Liver (tissue), 7 donors: ENCODE measurements at regions not wholly inside any gene's neighbourhood (a gene's known extent, or its start where the extent isn't known, plus 50 kb on each side); places are given as distances from the start of the nearest gene placed in this dataset.

Experiments
- DNase-seq: peaks from one replicate; pipeline ENCODE4 v3.0.0-alpha.2; 2017; ENCODE audit warnings: low spot score
- H3K27ac ChIP-seq, 2 donors: one replicate each; pipeline ENCODE4 v1.7.0; 2013; ENCODE audit warnings: inconsistent platforms in 2 of 2, low read length in 2 of 2, control low read depth in 1 of 2, low read depth in 1 of 2, mild to moderate bottlenecking in 1 of 2
- H3K27me3 ChIP-seq, 4 donors: one replicate each; pipeline versions ENCODE4 v1.6.1 to v1.7.0; 2013; ENCODE audit warnings: low read length in 3 of 4, inconsistent platforms in 1 of 4, mild to moderate bottlenecking in 1 of 4, moderate library complexity in 1 of 4; ENCODE audit not compliant: control insufficient read depth in 4 of 4, insufficient read depth in 4 of 4
- H3K36me3 ChIP-seq, 4 donors: one replicate each; pipeline versions ENCODE4 v1.6.1 to v1.7.0; 2013; ENCODE audit warnings: low read length in 3 of 4, mild to moderate bottlenecking in 3 of 4, low read depth in 1 of 4, moderate library complexity in 1 of 4; ENCODE audit not compliant: control insufficient read depth in 4 of 4, insufficient read depth in 3 of 4
- H3K4me1 ChIP-seq, 4 donors: one replicate each; pipeline versions ENCODE4 v1.6.1 to v1.7.0; 2013; ENCODE audit warnings: low read length in 3 of 4, mild to moderate bottlenecking in 3 of 4, moderate library complexity in 1 of 4; ENCODE audit not compliant: control insufficient read depth in 4 of 4, insufficient read depth in 4 of 4
- H3K4me3 ChIP-seq, 3 donors: one replicate each; pipeline versions ENCODE4 v1.6.1 to v1.7.0; 2013; ENCODE audit warnings: low read length in 3 of 3, control low read depth in 1 of 3, low read depth in 1 of 3, mild to moderate bottlenecking in 1 of 3
- H3K9ac ChIP-seq, 2 donors: one replicate each; pipeline ENCODE4 v1.7.0; 2013; ENCODE audit warnings: low read length in 2 of 2, mild to moderate bottlenecking in 2 of 2, moderate library complexity in 2 of 2, control low read depth in 1 of 2, low read depth in 1 of 2
- H3K9me3 ChIP-seq, 4 donors: one replicate each; pipeline versions ENCODE4 v1.6.1 to v1.7.0; 2013; ENCODE audit warnings: low read length in 3 of 4; ENCODE audit not compliant: control insufficient read depth in 4 of 4
- FOXA2 ChIP-seq: IDR thresholded peaks from 2 replicates; pipeline ENCODE4 v1.6.1; 2016; ENCODE audit warnings: antibody characterized with exemption
- GABPA ChIP-seq, 2 donors: IDR thresholded peaks in 1 of 2; conservative IDR thresholded peaks in 1 of 2; 2 replicates each; pipeline ENCODE4 v1.6.1; 2016; ENCODE audit warnings: antibody characterized with exemption in 2 of 2, mild to moderate bottlenecking in 1 of 2, moderate library complexity in 1 of 2
- HNF4G ChIP-seq: IDR thresholded peaks from 2 replicates; pipeline ENCODE4 v1.6.1; 2016; ENCODE audit warnings: antibody characterized with exemption
- JUND ChIP-seq, 2 donors: IDR thresholded peaks; 2 replicates each; pipeline ENCODE4 v1.6.1; 2016; ENCODE audit warnings: antibody characterized with exemption in 2 of 2
- REST ChIP-seq: IDR thresholded peaks from 2 replicates; pipeline ENCODE4 v1.6.1; 2016; ENCODE audit warnings: antibody characterized with exemption, mild to moderate bottlenecking
- SP1 ChIP-seq: IDR thresholded peaks from 2 replicates; pipeline ENCODE4 v1.6.1; 2018; ENCODE audit warnings: antibody characterized with exemption, mild to moderate bottlenecking
- WGBS: extraction: QIAGEN DNeasy Blood & Tissue Kit; methylation state at CpG from one replicate; pipeline ENCODE4 v1.1.7; 2013; 5-methylcytosine and 5-hydroxymethylcytosine counted together
- TF ChIP-seq, protein P1 (sequence below): IDR thresholded peaks from 2 replicates; pipeline ENCODE4 v1.6.1; 2016; ENCODE audit warnings: antibody characterized with exemption
- TF ChIP-seq, protein P2 (sequence below): IDR thresholded peaks from 2 replicates; pipeline ENCODE4 v1.6.1; 2016; ENCODE audit warnings: antibody characterized with exemption
- donor health status: healthy.
- donor health status: healthy.
- donor health status: healthy.
- donor health status: healthy.

DNA sequence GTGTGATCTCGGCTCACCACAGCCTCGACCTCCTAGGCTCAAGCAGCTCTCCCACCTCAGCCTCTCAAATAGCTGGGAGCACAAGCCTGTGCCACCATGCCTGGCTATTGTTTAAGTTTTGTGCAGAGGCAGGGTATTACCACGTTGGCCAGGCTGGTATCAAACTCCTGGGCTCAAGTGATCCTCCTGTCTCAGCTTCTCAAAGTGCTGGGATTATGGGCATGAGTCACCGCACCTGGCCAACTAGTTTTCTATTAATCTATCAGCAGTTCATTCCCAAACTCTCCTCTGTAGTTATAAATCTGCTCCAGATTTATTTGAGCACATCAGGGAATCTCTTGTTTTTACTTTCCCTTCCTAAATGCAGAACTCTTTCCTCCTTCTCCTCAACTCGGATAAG is 443.8 kb downstream of the PRDM2 start:
- H3K9me3 ChIP-seq, result no peaks in the 10 kb centered on the region
- no peaks in the 10 kb centered on the region for H3K4me1 ChIP-seq
- 72% methylated on average over 5 of the region's 5 CpGs for WGBS
- H3K36me3 ChIP-seq, result no peaks in the 10 kb centered on the region
- no peak overlapping the region for H3K9ac ChIP-seq
- no peak overlapping the region for H3K27ac ChIP-seq
- H3K27me3 ChIP-seq, result peaks cover 0 to 4% (median 1%) of the 10 kb centered on the region in 4 donors
- DNase-seq, result no peak
- no peak overlapping the region for H3K4me3 ChIP-seq
- TF ChIP-seq, protein P1, sequence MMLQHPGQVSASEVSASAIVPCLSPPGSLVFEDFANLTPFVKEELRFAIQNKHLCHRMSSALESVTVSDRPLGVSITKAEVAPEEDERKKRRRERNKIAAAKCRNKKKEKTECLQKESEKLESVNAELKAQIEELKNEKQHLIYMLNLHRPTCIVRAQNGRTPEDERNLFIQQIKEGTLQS, result no peak

GRCh38 chr1:14148526-14148925 is 448.5 kb downstream of the PRDM2 start:
- TF ChIP-seq SP1, result no peak
- Histone ChIP-seq H3K27me3 (peaks cover 0 to 4% (median under 1%) of the 10 kb centered on the region in 4 donors), H3K4me1 (no peaks in the 10 kb centered on the region), H3K9ac (no peak overlapping the region), H3K4me3 (no peak overlapping the region), H3K9me3 (no peaks in the 10 kb centered on the region), H3K27ac (no peak overlapping the region), H3K36me3 (no peaks in the 10 kb centered on the region)
- 67% methylated on average over 2 of the region's 2 CpGs for WGBS
- no peak for DNase-seq

GRCh38 chr1:14149431-14149830 is 449.1 kb upstream of the KAZN start:
- TF ChIP-seq, protein P2, sequence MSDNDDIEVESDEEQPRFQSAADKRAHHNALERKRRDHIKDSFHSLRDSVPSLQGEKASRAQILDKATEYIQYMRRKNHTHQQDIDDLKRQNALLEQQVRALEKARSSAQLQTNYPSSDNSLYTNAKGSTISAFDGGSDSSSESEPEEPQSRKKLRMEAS, result no peak
- no peak for TF ChIP-seq FOXA2
- no peak for TF ChIP-seq HNF4G
- no peak for TF ChIP-seq REST
- TF ChIP-seq, protein P1, result no peak
- DNase-seq, result no peak
- WGBS, result 78% methylated on average over 7 of the region's 7 CpGs
- H3K9me3 ChIP-seq, result peaks cover 0 to 2% (median 0%) of the 10 kb centered on the region in 4 donors
- H3K27me3 ChIP-seq, result peaks cover 0 to 2% (median 0%) of the 10 kb centered on the region in 4 donors
- H3K36me3 ChIP-seq, result no peaks in the 10 kb centered on the region
- no peak overlapping the region for H3K9ac ChIP-seq
- no peak overlapping the region for H3K27ac ChIP-seq
- no peaks in the 10 kb centered on the region for H3K4me1 ChIP-seq
- H3K4me3 ChIP-seq, result no peak overlapping the region

- peaks cover 0 to 12% (median 2%) of the 10 kb centered on the region in 4 donors for H3K9me3 ChIP-seq
Measured at GRCh38 chr1:14156543-14156942, 441.9 kb upstream of the KAZN start.

More at GRCh38 chr1:14156543-14156942, 441.9 kb upstream of the KAZN start:
- Histone ChIP-seq H3K27ac (no peak overlapping the region), H3K27me3 (peaks cover 0 to 2% (median 0%) of the 10 kb centered on the region in 4 donors), H3K4me1 (no peaks in the 10 kb centered on the region), H3K36me3 (no peaks in the 10 kb centered on the region), H3K9ac (no peak overlapping the region), H3K4me3 (no peak overlapping the region)
- 93% methylated on average over 4 of the region's 4 CpGs for WGBS
- TF ChIP-seq HNF4G, result no peak
- TF ChIP-seq JUND (IDR thresholded peaks at IDR 0.05), result no peak
- TF ChIP-seq GABPA (IDR thresholded peaks at IDR 0.05 in 1 of 2, conservative IDR thresholded peaks at IDR 0.05 in 1 of 2), result no peak
- TF ChIP-seq, protein P1, result no peak
- TF ChIP-seq SP1, result no peak
- TF ChIP-seq FOXA2, result no peak
- DNase-seq, result no peak
